ENCODE measurements at regions not wholly inside any gene's neighbourhood (a gene's known extent, or its start where the extent isn't known, plus 50 kb on each side); places are given as distances from the start of the nearest gene placed in this dataset.
"Not testable (repeated sequence)": the region's sequence is repeated elsewhere in the genome, so short reads cannot be mapped to it uniquely, and the experiment has no call there.

GRCh38 chr3:15977598-15978232 is 179.9 kb upstream of the ANKRD28 start:
- DNase-seq (ENCODE audit: low read depth) = no peak
- in situ Hi-C loops (cut with HindIII; ENCODE audit: low pct_unique_long_range_greater_than_20kb, low sequenced_read_pairs) = no loop called here

- in situ Hi-C loops (cut with HindIII; ENCODE audit: low pct_unique_long_range_greater_than_20kb, low sequenced_read_pairs) = no loop called here
- no peak for DNase-seq (ENCODE audit: low read depth)
Observed at GRCh38 chr3:15978801-15979200, 181.0 kb upstream of the ANKRD28 start.

DNA sequence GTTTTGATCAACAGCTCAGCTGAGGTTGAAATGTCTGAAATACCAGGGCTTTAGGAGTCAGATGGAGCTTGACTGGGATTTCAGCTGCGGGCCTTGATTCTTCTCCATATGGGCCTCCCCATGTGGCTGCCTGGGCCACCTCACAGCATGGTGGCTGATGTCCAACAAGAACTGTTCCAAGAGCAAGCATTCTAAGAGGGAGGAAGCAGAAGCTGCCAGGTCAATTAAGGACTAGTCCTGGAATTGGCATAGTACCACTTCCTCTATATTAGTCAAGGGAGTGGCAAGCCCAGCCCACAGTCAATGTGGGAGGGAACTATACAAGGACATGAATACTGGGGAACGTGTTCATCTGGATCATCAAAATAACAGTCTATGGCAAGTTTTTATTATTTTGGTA is 181.7 kb upstream of the ANKRD28 start:
- DNase-seq (ENCODE audit: low read depth) = no peak
- in situ Hi-C loops (cut with HindIII; ENCODE audit: low pct_unique_long_range_greater_than_20kb, low sequenced_read_pairs) = no loop called here

GRCh38 chr3:15979900-15980299 is 182.1 kb upstream of the ANKRD28 start:
- no peak for DNase-seq (ENCODE audit: low read depth)
- in situ Hi-C loops (cut with HindIII; ENCODE audit: low pct_unique_long_range_greater_than_20kb, low sequenced_read_pairs) = no loop called here

DNA sequence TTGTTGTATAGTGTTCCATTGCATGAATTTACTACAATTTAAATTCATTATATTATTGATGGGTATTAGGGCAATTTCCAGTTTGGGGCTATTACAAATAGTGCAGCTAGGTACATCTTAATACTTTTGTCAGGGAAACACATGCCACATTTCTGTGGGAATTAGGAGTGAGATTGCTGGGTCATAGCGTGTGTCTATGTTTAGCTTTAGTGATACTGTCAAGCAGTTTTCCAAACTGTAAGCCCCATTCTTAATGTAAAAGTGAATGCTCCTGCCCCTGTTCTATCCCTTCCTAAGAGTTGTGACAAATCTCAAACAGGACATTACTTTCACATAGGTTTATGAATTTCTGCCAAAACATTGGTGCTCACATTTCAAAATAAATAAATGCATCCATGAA is 184.5 kb upstream of the ANKRD28 start:
- in situ Hi-C loops (cut with HindIII; ENCODE audit: low pct_unique_long_range_greater_than_20kb, low sequenced_read_pairs) = no loop called here
- DNase-seq (ENCODE audit: low read depth) = no peak

- in situ Hi-C loops (cut with HindIII; ENCODE audit: low pct_unique_long_range_greater_than_20kb, low sequenced_read_pairs) = no loop called here
- DNase-seq (ENCODE audit: low read depth) = peak; percentile 87
Observed at GRCh38 chr3:15982667-15983196, 185.0 kb upstream of the ANKRD28 start.

- in situ Hi-C loops (cut with HindIII; ENCODE audit: low pct_unique_long_range_greater_than_20kb, low sequenced_read_pairs) = no loop called here
- DNase-seq (ENCODE audit: low read depth) = peak; percentile 51
Observed at GRCh38 chr3:15983232-15983631, 185.5 kb upstream of the ANKRD28 start.

DNA sequence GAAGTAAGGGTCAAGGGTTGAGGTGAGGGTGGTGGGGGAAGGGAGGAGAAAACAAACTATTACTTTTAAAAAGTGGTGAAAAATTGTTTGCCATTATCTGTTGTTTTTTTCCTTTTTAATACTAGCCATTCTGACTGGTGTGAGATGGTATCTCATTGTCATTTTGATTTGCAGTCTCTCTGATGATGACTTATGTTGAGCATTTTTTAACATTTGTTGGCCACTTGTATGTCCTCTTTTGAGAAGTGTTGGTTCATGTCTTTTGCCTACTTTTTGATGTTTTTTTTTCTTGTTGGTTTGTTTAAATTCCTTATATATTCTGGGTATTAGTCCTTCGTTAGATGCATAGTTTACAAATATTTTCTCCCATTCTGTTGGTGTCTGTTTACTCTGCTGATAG is 185.9 kb upstream of the ANKRD28 start:
- no peak for DNase-seq (ENCODE audit: low read depth)
- in situ Hi-C loops (cut with HindIII; ENCODE audit: low pct_unique_long_range_greater_than_20kb, low sequenced_read_pairs) = no loop called here

DNA sequence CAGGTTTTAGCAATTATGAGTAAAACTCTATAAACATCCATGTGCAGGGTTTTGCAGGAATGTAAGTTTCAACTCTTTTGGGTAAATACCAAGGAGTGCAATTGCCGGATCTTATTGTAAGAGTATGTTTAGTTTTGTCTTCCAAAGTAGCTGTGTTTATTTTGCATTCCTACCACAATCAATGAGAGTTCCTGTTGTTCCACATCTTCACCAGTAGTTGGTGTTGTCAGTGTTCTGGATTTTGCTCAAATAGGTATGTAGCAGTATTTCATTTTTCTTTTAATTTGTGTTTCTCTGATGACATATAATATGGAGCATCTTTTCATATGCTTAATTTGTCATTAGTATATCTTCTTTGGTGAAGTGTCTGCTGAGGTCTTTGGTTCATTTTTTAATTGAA is 185.1 kb upstream of the GALNT15 start:
- no peak for DNase-seq (ENCODE audit: low read depth)
- in situ Hi-C loops (cut with HindIII; ENCODE audit: low pct_unique_long_range_greater_than_20kb, low sequenced_read_pairs) = no loop called here

GRCh38 chr3:15993660-15994059 is 180.8 kb upstream of the GALNT15 start:
- in situ Hi-C loops (cut with HindIII; ENCODE audit: low pct_unique_long_range_greater_than_20kb, low sequenced_read_pairs); DNase-seq (ENCODE audit: low read depth): not testable (repeated sequence)

DNA sequence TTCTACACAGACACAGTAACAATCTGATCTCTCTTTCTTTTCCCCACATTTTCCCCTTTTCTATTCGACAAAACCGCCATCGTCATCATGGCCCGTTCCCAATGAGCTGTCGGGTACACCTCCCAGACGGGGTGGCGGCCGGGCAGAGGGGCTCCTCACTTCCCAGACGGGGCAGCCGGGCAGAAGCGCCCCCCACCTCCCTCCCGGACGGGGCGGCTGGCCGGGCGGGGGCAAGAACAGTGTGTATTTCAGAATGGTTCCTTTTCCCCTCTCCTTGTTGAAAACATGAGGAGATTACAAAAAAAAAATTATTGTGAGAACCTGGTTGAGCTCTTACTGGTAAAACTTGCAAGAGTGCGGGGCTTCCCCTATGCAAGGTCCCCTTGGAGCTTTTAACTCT is 178.0 kb upstream of the GALNT15 start:
- in situ Hi-C loops (cut with HindIII; ENCODE audit: low pct_unique_long_range_greater_than_20kb, low sequenced_read_pairs); DNase-seq (ENCODE audit: low read depth): not testable (repeated sequence)

DNA sequence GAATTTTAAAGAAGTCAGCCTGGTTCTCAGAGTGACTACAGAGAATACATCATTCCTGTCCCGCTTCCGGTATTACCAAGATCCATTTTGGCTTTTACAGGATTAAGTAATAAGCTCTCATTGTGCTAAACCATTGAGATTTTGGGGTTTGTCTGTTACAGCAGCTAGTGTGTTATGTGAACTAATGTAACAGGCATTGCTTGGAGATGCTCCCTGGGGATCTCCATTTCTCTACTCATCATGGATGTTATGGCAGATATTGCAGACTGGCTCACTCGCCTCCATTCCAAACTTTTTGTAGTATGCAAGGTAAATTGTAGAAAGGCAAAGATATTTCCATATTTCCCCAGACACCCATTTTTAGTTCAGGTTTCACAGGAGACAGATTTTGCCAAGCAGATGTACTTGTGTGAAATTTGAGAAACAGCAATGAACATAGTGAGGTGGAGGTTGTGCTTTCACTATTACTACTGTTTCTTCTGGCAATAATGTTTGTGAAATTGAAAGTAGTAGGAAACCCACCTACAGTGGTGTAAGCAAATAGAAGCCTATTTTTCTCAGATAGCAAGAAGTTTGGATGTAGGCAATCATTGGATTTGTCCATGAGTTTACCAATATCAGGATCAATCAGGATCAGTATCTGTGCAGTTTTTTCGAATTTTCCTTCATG is 177.1 kb upstream of the GALNT15 start:
- in situ Hi-C loops (cut with HindIII; ENCODE audit: low pct_unique_long_range_greater_than_20kb, low sequenced_read_pairs) = no loop called here

DNA sequence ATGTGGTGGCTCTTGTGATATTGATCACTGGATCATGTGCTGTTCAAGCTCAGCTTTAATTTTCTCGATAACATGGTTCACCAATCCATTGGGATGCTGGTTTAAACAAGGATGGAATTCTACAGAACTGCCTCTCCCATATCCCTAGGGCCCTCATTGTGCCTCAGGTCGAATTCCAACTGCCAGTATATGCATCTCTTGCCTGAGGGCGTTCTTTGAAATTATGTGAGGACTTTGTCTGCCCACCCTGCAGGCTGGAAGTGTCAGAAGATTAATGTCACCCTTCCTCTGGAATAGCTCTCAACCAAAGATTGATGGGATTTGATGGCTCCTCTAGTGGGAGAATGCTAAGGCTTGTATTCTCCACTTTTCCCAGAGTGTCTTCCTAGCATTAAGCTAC is 175.6 kb upstream of the GALNT15 start:
- DNase-seq (ENCODE audit: low read depth) = no peak
- in situ Hi-C loops (cut with HindIII; ENCODE audit: low pct_unique_long_range_greater_than_20kb, low sequenced_read_pairs) = no loop called here

More for the DNA sequence above, 177.1 kb upstream of the GALNT15 start:
- no peak for DNase-seq (ENCODE audit: low read depth)

DNA sequence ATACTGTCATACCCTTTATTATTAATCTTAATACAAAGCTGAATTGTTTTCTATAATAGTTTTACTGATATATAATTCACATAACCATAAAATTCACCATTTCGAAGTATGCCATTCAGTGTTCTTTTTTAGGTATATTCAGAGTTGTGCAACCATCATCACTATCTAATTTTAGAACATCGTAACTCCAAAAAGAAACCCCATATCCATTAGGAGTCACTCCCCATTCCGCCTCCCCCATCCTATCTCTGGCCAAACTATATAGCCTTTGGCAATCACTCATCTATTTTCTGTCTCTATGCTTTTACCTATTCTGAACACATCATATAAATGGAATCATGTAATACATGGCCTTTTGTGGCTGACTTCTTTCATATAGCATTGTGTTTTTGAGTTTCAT is 169.7 kb upstream of the GALNT15 start:
- in situ Hi-C loops (cut with HindIII; ENCODE audit: low pct_unique_long_range_greater_than_20kb, low sequenced_read_pairs) = no loop called here
- no peak for DNase-seq (ENCODE audit: low read depth)

DNA sequence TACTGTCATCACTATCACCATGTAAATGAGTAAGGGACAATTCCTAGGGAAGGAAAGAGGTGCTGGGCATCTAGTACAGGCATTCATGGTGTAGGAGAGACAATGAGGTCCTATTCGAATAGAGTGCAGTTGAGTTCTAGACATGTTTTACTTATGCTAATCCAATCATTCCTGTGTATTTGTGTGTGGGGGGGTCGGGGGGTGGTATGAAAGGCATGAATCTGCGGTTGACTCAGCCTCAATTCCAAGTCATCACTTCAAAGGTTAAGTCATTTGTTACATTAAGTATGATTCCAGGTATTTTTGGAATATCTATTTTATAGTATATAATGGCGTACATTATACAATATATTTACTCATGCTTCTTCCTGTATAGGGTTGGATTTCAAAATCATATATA is 163.1 kb upstream of the GALNT15 start:
- DNase-seq (ENCODE audit: low read depth) = no peak
- in situ Hi-C loops (cut with HindIII; ENCODE audit: low pct_unique_long_range_greater_than_20kb, low sequenced_read_pairs) = no loop called here

DNA sequence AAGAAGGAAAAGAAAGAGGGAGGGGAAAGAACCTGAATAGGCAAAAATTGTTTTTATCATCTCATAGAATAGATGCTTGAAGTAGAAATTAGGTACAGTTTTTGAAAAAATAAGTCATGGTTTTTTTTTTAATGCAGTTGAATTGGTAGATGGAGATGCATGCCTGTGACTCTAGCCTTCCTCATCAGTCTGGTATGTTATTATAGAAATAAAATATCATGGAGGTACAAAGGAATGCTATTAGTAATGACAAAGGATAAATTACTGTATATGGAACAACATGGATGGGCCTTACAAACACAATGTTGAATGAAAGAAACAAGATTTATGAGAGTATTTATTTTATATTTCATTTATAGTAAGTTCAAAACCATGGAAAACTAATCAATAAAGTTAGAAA is 162.4 kb upstream of the GALNT15 start:
- in situ Hi-C loops (cut with HindIII; ENCODE audit: low pct_unique_long_range_greater_than_20kb, low sequenced_read_pairs) = no loop called here
- DNase-seq (ENCODE audit: low read depth) = no peak

- in situ Hi-C loops (cut with HindIII; ENCODE audit: low pct_unique_long_range_greater_than_20kb, low sequenced_read_pairs) = no loop called here
- no peak for DNase-seq (ENCODE audit: low read depth)
Observed at GRCh38 chr3:16013568-16013967, 160.9 kb upstream of the GALNT15 start.

GRCh38 chr3:16021801-16022200 is 152.7 kb upstream of the GALNT15 start:
- DNase-seq (ENCODE audit: low read depth); in situ Hi-C loops (cut with HindIII; ENCODE audit: low pct_unique_long_range_greater_than_20kb, low sequenced_read_pairs): not testable (repeated sequence)

DNA sequence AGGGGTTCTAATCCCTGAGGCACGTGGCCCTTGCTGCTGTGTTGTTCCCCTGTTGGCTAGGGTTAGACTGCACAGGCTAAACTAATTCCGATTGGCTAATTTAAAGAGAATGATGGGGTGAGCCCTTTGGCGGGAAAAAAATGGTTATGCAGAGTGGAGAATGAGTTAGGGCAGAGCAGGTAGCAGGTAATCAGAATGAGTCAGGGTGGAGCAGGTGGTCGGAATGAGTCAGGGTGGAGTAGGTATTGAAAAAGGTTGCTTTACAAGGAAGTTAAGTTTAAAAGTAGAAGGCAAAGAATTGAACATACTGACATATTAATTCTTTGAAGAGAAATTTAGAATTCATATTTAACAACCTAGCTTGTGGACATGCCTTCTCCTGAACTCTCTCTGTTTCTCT is 150.6 kb upstream of the GALNT15 start:
- DNase-seq (ENCODE audit: low read depth); in situ Hi-C loops (cut with HindIII; ENCODE audit: low pct_unique_long_range_greater_than_20kb, low sequenced_read_pairs): not testable (repeated sequence)

- no peak for DNase-seq (ENCODE audit: low read depth)
- in situ Hi-C loops (cut with HindIII; ENCODE audit: low pct_unique_long_range_greater_than_20kb, low sequenced_read_pairs) = no loop called here
Observed at GRCh38 chr3:16024548-16024947, 149.9 kb upstream of the GALNT15 start.
